Pancreas (tissue), 10 donors: ENCODE measurements at regions not wholly inside any gene's neighbourhood (a gene's known extent, or its start where the extent isn't known, plus 50 kb on each side); places are given as distances from the start of the nearest gene placed in this dataset.

Source experiments
- ATAC-seq, 4 donors: fragments of 200-7000 bp; cut with Tn5 transposase; one replicate each; pipeline versions ENCODE4 v1.8.0 to v1.9.1; 2020; ENCODE audit warnings: mild to moderate bottlenecking in 4 of 4, moderate library complexity in 4 of 4
- DNase-seq, 6 donors: peaks; one replicate each; pipeline ENCODE4 v3.0.0-alpha.2; 2020
- FAIRE-seq: peaks from 2 replicates; lab custom pipeline; 2012; peaks lifted over from hg19 to GRCh38; lab: Jason Lieb, UNC
- H3K27ac ChIP-seq, 4 donors: fragments of 200-600 bp; sonication (generic); 1 replicate in 3 of 4; 2 replicates in 1 of 4; pipeline versions ENCODE4 v1.5.0 to v1.8.0; 2020
- H3K27me3 ChIP-seq, 4 donors: fragments of 200-600 bp; one replicate each; pipeline ENCODE4 v1.8.0; 2021
- H3K36me3 ChIP-seq, 3 donors: fragments of 200-600 bp; sonication (generic) in 1 of 3; one replicate each; pipeline versions ENCODE4 v1.5.0 to v1.8.0; 2020 to 2021
- H3K4me1 ChIP-seq, 3 donors: fragments of 200-600 bp; one replicate each; pipeline ENCODE4 v1.8.0; 2021
- H3K4me3 ChIP-seq, 4 donors: fragments of 200-600 bp; sonication (generic) in 2 of 4; one replicate each; pipeline versions ENCODE4 v1.5.0 to v1.8.0; 2020 to 2021
- H3K9me3 ChIP-seq, 4 donors: fragments of 200-600 bp; one replicate each; pipeline ENCODE4 v1.8.0; 2021
- WGBS, 2 donors: extraction: QIAGEN DNeasy Blood & Tissue Kit; methylation state at CpG; one replicate each; pipeline ENCODE4 v1.1.7; 2013; 5-methylcytosine and 5-hydroxymethylcytosine counted together
- intact Hi-C, 3 donors: fragments of 100-400 bp; cut with DNase I; formaldehyde crosslinking; loops; one replicate each; pipeline versions ENCODE4 v1.11.1 to v1.14.2; 2022
- TF ChIP-seq, protein P1 (sequence below), 4 donors: fragments of 200-600 bp; sonication (generic) in 3 of 4; IDR thresholded peaks; one replicate each; pipeline versions ENCODE4 v1.5.0 to v1.8.0; 2021; ENCODE audit warnings: antibody characterized with exemption in 4 of 4
- donor health status: healthy with polysubstance abuse.
- donor health status: DM: no; HTN: no; CAD: no; lungs with moderate emphysema.
- donor health status: DM: no; HTN: no; CAD: no.
- donor health status: control.
- donor health status: control.
- donor health status: Bipolar disorder and iron deficiency.
- donor health status: DM: yes; HTN: yes; CAD: no.
- donor health status: DM: no; HTN: no; CAD: no.
- donor health status: DM: no; HTN: no; CAD: no.
- donor health status: DM: yes; HTN: yes; CAD: no.

DNA sequence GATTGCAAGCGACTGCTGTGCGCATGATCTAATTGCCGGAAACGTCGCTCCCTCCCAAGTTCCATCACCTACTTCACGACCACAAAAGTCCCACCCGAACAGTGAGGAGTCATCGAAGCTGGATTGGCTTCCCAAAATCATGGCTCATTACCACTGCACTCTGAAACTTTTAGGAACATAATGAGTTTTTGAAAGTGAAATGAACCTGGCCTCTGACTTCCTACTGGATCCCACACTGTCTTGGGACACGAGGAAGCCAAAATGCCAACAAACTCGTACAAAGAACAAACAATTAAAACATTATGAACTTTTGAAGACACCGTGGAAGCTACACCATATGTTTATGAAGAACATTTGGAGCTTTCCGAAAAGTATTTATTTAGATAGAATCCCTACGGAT, 334.8 kb upstream of the TMPO start:
- H3K4me3 ChIP-seq: no peak overlapping the region
- ATAC-seq (no peak), FAIRE-seq (no peak), DNase-seq (no peak)
- H3K36me3 ChIP-seq: no peaks in the 10 kb centered on the region
- TF ChIP-seq, protein P1, sequence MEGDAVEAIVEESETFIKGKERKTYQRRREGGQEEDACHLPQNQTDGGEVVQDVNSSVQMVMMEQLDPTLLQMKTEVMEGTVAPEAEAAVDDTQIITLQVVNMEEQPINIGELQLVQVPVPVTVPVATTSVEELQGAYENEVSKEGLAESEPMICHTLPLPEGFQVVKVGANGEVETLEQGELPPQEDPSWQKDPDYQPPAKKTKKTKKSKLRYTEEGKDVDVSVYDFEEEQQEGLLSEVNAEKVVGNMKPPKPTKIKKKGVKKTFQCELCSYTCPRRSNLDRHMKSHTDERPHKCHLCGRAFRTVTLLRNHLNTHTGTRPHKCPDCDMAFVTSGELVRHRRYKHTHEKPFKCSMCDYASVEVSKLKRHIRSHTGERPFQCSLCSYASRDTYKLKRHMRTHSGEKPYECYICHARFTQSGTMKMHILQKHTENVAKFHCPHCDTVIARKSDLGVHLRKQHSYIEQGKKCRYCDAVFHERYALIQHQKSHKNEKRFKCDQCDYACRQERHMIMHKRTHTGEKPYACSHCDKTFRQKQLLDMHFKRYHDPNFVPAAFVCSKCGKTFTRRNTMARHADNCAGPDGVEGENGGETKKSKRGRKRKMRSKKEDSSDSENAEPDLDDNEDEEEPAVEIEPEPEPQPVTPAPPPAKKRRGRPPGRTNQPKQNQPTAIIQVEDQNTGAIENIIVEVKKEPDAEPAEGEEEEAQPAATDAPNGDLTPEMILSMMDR (IDR thresholded peaks at IDR 0.05): no peak
- 73 to 84% methylated on average over 13 of the region's 13 CpGs for WGBS, 2 donors
- no peaks in the 10 kb centered on the region for H3K9me3 ChIP-seq
- H3K27ac ChIP-seq: no peak overlapping the region
- no peaks in the 10 kb centered on the region for H3K4me1 ChIP-seq
- intact Hi-C loops: no loop called here
- H3K27me3 ChIP-seq: no peaks in the 10 kb centered on the region

GRCh38 chr12:98182821-98183220, 332.6 kb upstream of the TMPO start:
- Histone ChIP-seq H3K4me3 (no peak overlapping the region), H3K9me3 (no peaks in the 10 kb centered on the region), H3K4me1 (no peaks in the 10 kb centered on the region), H3K27me3 (no peaks in the 10 kb centered on the region), H3K36me3 (no peaks in the 10 kb centered on the region), H3K27ac (no peak overlapping the region)
- DNase-seq: no peak
- intact Hi-C loops: no loop called here
- WGBS, 2 donors: 58 to 77% methylated on average over 2 of the region's 2 CpGs
- no peak for FAIRE-seq
- ATAC-seq: peak in 1 of 4 donors; percentile 22
- TF ChIP-seq, protein P1 (IDR thresholded peaks at IDR 0.05): no peak

GRCh38 chr12:98185606-98186005, 329.8 kb upstream of the TMPO start:
- no peak overlapping the region for H3K4me3 ChIP-seq
- no peak for FAIRE-seq
- TF ChIP-seq, protein P1 (IDR thresholded peaks at IDR 0.05): no peak

DNA sequence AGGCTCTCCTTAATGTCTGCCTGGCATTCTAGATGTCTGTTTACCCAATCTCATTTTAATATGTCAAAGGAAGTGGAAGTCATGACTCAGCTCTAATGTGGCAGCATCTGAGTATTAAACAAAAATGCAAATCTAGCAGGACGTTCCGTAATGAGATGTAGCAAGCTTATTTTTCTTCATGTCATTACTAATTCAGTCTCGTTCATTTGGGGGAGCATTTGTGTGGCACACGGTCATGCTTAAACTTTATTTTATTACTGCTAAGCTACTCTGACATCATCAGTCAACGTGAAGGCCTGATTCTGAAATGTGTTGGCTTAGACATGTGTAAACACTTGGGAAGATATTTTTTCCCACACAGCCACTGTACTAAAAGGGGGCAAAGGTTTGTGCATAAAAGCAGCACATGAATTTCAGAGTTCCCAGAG, 326.7 kb upstream of the TMPO start:
- Histone ChIP-seq H3K27ac (no peak overlapping the region), H3K4me1 (no peaks in the 10 kb centered on the region), H3K36me3 (no peaks in the 10 kb centered on the region), H3K9me3 (no peaks in the 10 kb centered on the region), H3K4me3 (no peak overlapping the region), H3K27me3 (no peaks in the 10 kb centered on the region)
- TF ChIP-seq, protein P1 (IDR thresholded peaks at IDR 0.05): no peak
- FAIRE-seq: no peak
- DNase-seq: no peak
- ATAC-seq: peak in 2 of 4 donors; percentile 55 to 74
- whole genome bisulfite sequencing, 2 donors: 24 to 25% methylated on average over 5 of the region's 5 CpGs
- intact Hi-C loops: no loop called here

More at GRCh38 chr12:98185606-98186005, 329.8 kb upstream of the TMPO start:
- intact Hi-C loops: no loop called here
- Histone ChIP-seq H3K4me1 (no peaks in the 10 kb centered on the region), H3K27ac (no peak overlapping the region), H3K9me3 (no peaks in the 10 kb centered on the region), H3K36me3 (no peaks in the 10 kb centered on the region), H3K27me3 (no peaks in the 10 kb centered on the region)
- WGBS, 2 donors: 48 to 55% methylated on average over 3 of the region's 3 CpGs
- no peak for ATAC-seq
- no peak for DNase-seq

GRCh38 chr12:98194591-98194990, 320.8 kb upstream of the TMPO start:
- Histone ChIP-seq H3K36me3 (no peaks in the 10 kb centered on the region), H3K4me1 (no peaks in the 10 kb centered on the region), H3K27me3 (no peaks in the 10 kb centered on the region), H3K9me3 (no peaks in the 10 kb centered on the region), H3K4me3 (no peak overlapping the region), H3K27ac (no peak overlapping the region)
- no peak for FAIRE-seq
- 75 to 89% methylated on average over 3 of the region's 3 CpGs for WGBS, 2 donors
- intact Hi-C loops: no loop called here
- no peak for DNase-seq
- TF ChIP-seq, protein P1 (IDR thresholded peaks at IDR 0.05): no peak
- no peak for ATAC-seq
